T-cell (primary cell): ENCODE measurements at regions not wholly inside any gene's neighbourhood (a gene's known extent, or its start where the extent isn't known, plus 50 kb on each side); places are given as distances from the start of the nearest gene placed in this dataset.

Experiments
- ATAC-seq, 4 experiments: fragments of 200-7000 bp in 3 of 4; fragments of 150-1000 bp in 1 of 4; cut with Tn5 transposase; replicated peaks in 1 of 4; 1 replicate in 3 of 4; 2 replicates in 1 of 4; pipeline ENCODE4 v1.10.0; 2021; ENCODE audit warnings: moderate library complexity in 3 of 4, mild to moderate bottlenecking in 2 of 4, moderate number of reproducible peaks in 1 of 4
- CTCF ChIA-PET, 2 donors: fragments of 300-600 bp; sonication (Branson Sonifier 250); formaldehyde crosslinking; loops; one replicate each; lab custom pipeline; 2022; ENCODE audit warnings: antibody characterized with exemption in 2 of 2; lab: Charles Lee
- POLR2A ChIA-PET, 2 donors: fragments of 300-600 bp; sonication (Branson Sonifier 250); formaldehyde crosslinking; loops; one replicate each; lab custom pipeline; 2022; ENCODE audit warnings: antibody characterized with exemption in 2 of 2; lab: Charles Lee
- DNase-seq, 35 experiments: peaks; one replicate each; pipeline versions ENCODE4 v3.0.0 to v3.0.0-alpha.2; 2013 to 2023
- H3K27ac ChIP-seq: one replicate; pipeline ENCODE4 v1.5.1; 2013; ENCODE audit warnings: low read length
- H3K27me3 ChIP-seq, 2 experiments: replicated peaks in 1 of 2; 1 replicate in 1 of 2; 2 replicates in 1 of 2; pipeline versions ENCODE4 v1.6.1 to v1.7.0; 2013; ENCODE audit warnings: low read length in 1 of 2, mixed read lengths in 1 of 2; ENCODE audit not compliant: control insufficient read depth in 2 of 2, insufficient read depth in 2 of 2; ENCODE audit errors: extremely low read depth in 1 of 2
- H3K36me3 ChIP-seq, 2 donors: 1 replicate in 1 of 2; 2 replicates in 1 of 2; pipeline versions ENCODE4 v1.6.1 to v1.7.0; 2013; ENCODE audit warnings: low read length in 1 of 2; ENCODE audit not compliant: control insufficient read depth in 2 of 2, insufficient read depth in 1 of 2; ENCODE audit errors: extremely low read depth in 1 of 2
- H3K4me1 ChIP-seq, 2 experiments: 1 replicate in 1 of 2; 2 replicates in 1 of 2; pipeline versions ENCODE4 v1.6.1 to v1.7.0; 2013; ENCODE audit warnings: low read length in 2 of 2, mixed read lengths in 1 of 2; ENCODE audit not compliant: insufficient read depth in 2 of 2, control insufficient read depth in 1 of 2; ENCODE audit errors: extremely low read depth in 1 of 2
- H3K4me3 ChIP-seq, 2 donors: 1 replicate in 1 of 2; 2 replicates in 1 of 2; pipeline versions ENCODE4 v1.5.1 to v1.7.0; 2013; ENCODE audit warnings: mild to moderate bottlenecking in 2 of 2, low read length in 1 of 2, moderate library complexity in 1 of 2; ENCODE audit not compliant: control insufficient read depth in 1 of 2; ENCODE audit errors: extremely low read depth in 1 of 2
- H3K9me3 ChIP-seq: 2 replicates; pipeline ENCODE4 v1.7.0; 2013
- H3K27ac Mint-ChIP-seq, 2 donors: one replicate each; pipeline ENCODE4 v1.8.0; 2020 to 2021; ENCODE audit warnings: mild to moderate bottlenecking in 2 of 2, mixed read lengths in 2 of 2
- H3K27me3 Mint-ChIP-seq, 2 donors: one replicate each; pipeline ENCODE4 v1.8.0; 2021 to 2022; ENCODE audit warnings: mixed read lengths in 2 of 2
- H3K36me3 Mint-ChIP-seq: one replicate; pipeline ENCODE4 v1.8.0; 2021; ENCODE audit warnings: mixed read lengths
- H3K4me1 Mint-ChIP-seq, 3 donors: one replicate each; pipeline ENCODE4 v1.8.0; 2020 to 2022; ENCODE audit warnings: mixed read lengths in 3 of 3, mild to moderate bottlenecking in 1 of 3
- H3K4me3 Mint-ChIP-seq, 3 donors: one replicate each; pipeline ENCODE4 v1.8.0; 2020 to 2022; ENCODE audit warnings: mild to moderate bottlenecking in 3 of 3, mixed read lengths in 3 of 3, moderate library complexity in 3 of 3
- H3K9me3 Mint-ChIP-seq, 3 donors: one replicate each; pipeline ENCODE4 v1.8.0; 2020 to 2022; ENCODE audit warnings: mixed read lengths in 3 of 3
- WGBS: methylation state at CpG from one replicate; pipeline ENCODE4 v1.1.5; 2013; ENCODE audit warnings: missing lambda C conversion rate; ENCODE audit not compliant: insufficient coverage; 5-methylcytosine and 5-hydroxymethylcytosine counted together

DNA sequence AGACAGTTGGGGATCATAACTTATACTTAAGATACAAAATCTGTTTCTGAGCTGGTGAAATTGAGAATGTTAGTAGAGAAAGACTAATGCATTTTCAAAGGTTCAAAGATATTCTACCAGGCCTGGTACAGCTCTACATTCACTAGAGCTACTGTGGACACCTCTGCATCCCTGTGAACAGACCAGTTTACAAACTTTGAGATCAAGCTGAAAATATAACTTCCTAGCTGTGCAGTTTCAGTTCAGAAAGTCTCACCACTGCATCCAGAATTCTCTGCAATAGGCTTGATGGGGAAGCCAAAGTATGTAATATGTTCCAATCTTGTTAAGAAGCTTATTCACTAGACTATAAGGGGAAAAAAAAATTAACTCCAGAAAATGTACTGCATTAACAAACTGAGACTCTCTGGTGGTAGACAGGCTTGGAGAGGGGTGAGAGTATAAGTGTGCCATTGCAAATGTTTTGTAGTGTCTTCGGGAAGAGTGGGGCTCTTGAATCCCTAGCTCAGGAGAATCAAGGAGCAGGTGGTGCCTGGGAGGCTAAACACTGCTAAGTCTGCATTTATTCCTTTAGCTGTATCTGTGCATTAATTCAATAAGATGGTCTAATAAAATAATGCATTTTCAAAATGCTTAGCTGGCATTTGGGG, 671.9 kb downstream of the NR2F1-AS1 start:
- H3K4me1 ChIP-seq, result no peaks in the 10 kb centered on the region
- H3K27ac ChIP-seq, result no peak overlapping the region
- CTCF ChIA-PET, result interaction anchor here in 1 of 2 donors (0.6 to 0.7 kb wide), 2 partner anchors 250 to 1997 kb away, joined by 3 read pairs; no protein-coding TSS in a partner anchor
- no peaks in the 10 kb centered on the region for H3K27me3 ChIP-seq
- Mint-ChIP-seq H3K27ac (no peak overlapping the region), H3K9me3 (peaks cover 0 to 2% (median 0%) of the 10 kb centered on the region in 3 donors), H3K36me3 (no peaks in the 10 kb centered on the region), H3K27me3 (no peaks in the 10 kb centered on the region), H3K4me1 (no peaks in the 10 kb centered on the region), H3K4me3 (no peak overlapping the region)
- H3K4me3 ChIP-seq, result no peak overlapping the region
- DNase-seq, result no peak
- no peaks in the 10 kb centered on the region for H3K36me3 ChIP-seq
- 50% methylated on average over 1 of the region's 1 CpG for WGBS
- no peak for ATAC-seq
- POLR2A ChIA-PET, result no interaction called here
- no peaks in the 10 kb centered on the region for H3K9me3 ChIP-seq

DNA sequence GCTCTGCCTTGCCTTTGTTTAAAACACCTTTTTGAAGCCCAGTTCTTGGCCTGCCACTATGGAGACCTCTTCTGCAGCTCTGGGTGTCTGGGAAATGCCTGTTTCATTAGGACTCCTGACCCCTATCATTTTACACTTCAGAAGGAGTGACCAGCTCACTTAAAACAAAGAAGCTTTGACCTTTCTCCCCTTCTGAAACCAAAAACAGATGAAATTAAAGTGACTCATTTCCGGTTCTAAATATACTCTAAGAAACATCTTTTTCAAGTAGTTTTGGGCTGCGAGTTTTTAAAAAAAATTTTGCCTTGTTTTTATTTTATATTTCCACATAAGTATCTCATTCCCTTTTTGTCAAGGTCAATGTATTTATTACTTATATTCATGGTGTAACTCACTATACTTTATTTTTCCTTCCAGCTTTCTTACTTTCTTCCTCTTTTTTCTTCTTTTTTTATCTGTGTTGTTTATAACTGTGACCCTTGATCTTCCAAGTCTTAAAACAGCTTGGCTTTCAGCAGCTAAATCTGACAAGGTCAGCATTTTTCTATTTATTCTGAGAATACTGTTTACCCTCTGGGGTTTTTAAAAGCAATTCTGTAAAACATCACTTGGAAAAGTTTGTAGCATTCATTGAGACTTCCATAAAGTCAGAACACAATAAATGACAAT, 672.9 kb downstream of the NR2F1-AS1 start:
- DNase-seq, result no peak
- Histone ChIP-seq H3K27me3 (no peaks in the 10 kb centered on the region), H3K27ac (no peak overlapping the region), H3K9me3 (no peaks in the 10 kb centered on the region), H3K4me3 (no peak overlapping the region), H3K36me3 (no peaks in the 10 kb centered on the region), H3K4me1 (no peaks in the 10 kb centered on the region)
- POLR2A ChIA-PET, result no interaction called here
- CTCF ChIA-PET, result no interaction called here
- Mint-ChIP-seq H3K27ac (no peak overlapping the region), H3K36me3 (no peaks in the 10 kb centered on the region), H3K4me3 (no peak overlapping the region), H3K4me1 (no peaks in the 10 kb centered on the region), H3K9me3 (no peaks in the 10 kb centered on the region), H3K27me3 (no peaks in the 10 kb centered on the region)
- ATAC-seq, result no peak
- WGBS, result no CpG with 5 or more reads among the region's 2 CpGs

DNA sequence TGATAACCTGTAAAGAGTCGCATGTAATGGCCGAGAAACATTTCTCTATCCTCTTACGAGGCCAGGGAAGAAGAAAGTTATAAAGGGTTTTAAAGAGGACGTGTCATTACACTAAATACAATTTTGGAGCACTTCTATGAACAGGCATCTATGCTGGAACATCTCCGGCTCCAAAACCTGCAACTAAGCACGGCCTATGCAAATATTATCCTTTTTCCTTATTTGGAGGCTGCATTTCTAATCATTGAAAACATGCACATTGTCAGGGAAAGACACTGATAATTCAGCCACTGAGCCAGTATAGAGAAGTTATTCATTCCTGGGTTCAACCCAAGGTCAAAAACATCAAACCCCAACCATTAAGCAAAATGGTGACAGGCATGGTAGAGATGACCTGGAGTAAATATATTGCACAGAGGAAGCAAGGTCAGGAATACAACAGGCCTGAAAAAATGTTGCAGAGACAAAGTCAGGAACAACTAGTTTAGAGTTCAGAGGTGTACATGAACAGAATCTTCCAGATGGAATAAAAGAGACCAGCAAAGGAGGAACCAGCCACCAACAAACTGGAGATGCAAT, 674.1 kb downstream of the NR2F1-AS1 start:
- Histone ChIP-seq H3K36me3 (no peaks in the 10 kb centered on the region), H3K9me3 (no peaks in the 10 kb centered on the region), H3K27me3 (no peaks in the 10 kb centered on the region), H3K27ac (no peak overlapping the region), H3K4me3 (no peak overlapping the region), H3K4me1 (no peaks in the 10 kb centered on the region)
- CTCF ChIA-PET, result no interaction called here
- Mint-ChIP-seq H3K36me3 (no peaks in the 10 kb centered on the region), H3K9me3 (no peaks in the 10 kb centered on the region), H3K4me3 (no peak overlapping the region), H3K27me3 (no peaks in the 10 kb centered on the region), H3K27ac (no peak overlapping the region), H3K4me1 (no peaks in the 10 kb centered on the region)
- DNase-seq (no peak), ATAC-seq (no peak)
- POLR2A ChIA-PET, result no interaction called here
- 70% methylated on average over 2 of the region's 6 CpGs for WGBS

DNA sequence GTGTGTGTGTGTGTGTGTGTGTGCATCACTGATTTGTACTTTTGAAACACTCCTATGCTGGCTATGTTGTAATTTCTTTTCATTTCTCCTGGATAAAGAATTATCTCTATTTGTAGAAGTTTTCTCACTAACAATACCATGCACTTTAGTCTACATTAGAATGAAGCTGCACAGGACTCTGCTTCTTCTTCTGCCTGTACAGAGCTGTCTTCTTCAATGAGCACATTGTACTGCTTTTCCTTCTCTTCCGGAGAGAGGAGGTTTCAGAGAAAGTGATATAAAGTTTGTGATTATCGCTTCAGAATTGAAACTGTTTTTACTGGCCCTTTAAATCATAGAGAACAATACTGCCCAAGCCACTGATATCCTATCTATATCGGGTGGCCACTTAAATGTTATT, 677.0 kb downstream of the NR2F1-AS1 start:
- POLR2A ChIA-PET, result interaction anchor here in 1 of 2 donors (0.7 kb wide), 1 partner anchor 436 kb away, joined by 3 read pairs; no protein-coding TSS in a partner anchor
- H3K4me3 ChIP-seq, result no peak overlapping the region
- DNase-seq (no peak), ATAC-seq (no peak)
- no peak overlapping the region for H3K27ac ChIP-seq
- Mint-ChIP-seq H3K4me3 (no peak overlapping the region), H3K4me1 (no peaks in the 10 kb centered on the region), H3K27ac (no peak overlapping the region), H3K27me3 (no peaks in the 10 kb centered on the region), H3K9me3 (peaks cover 2 to 4% (median 4%) of the 10 kb centered on the region in 3 donors), H3K36me3 (no peaks in the 10 kb centered on the region)
- no peaks in the 10 kb centered on the region for H3K36me3 ChIP-seq
- CTCF ChIA-PET, result no interaction called here
- no peaks in the 10 kb centered on the region for H3K27me3 ChIP-seq
- WGBS, result no CpG with 5 or more reads among the region's 3 CpGs
- no peaks in the 10 kb centered on the region for H3K4me1 ChIP-seq
- H3K9me3 ChIP-seq, result no peaks in the 10 kb centered on the region

DNA sequence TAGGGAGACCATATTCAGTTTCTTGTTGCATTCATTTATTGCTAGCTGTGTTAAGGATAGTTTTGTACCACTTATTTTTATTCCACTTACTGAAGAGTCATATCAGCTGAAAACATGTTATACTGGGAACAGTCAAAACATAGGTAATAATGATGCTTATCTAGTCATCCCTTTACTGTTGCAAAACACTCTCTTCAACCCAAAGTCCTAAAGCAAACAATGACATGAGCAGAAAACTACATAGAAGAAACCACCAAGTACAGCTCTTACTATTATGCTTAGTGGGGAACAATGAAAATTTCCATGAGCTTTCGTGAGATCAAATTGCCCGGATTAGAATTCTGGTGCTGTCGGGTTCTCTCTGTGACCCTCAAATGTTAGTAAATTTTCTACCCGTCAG, 681.4 kb downstream of the NR2F1-AS1 start:
- no peak for ATAC-seq
- no peak overlapping the region for H3K4me3 Mint-ChIP-seq
- Histone ChIP-seq H3K36me3 (no peaks in the 10 kb centered on the region), H3K9me3 (no peaks in the 10 kb centered on the region), H3K4me3 (no peak overlapping the region), H3K27me3 (no peaks in the 10 kb centered on the region), H3K4me1 (no peaks in the 10 kb centered on the region), H3K27ac (no peak overlapping the region)
- H3K4me1 Mint-ChIP-seq, result no peaks in the 10 kb centered on the region
- CTCF ChIA-PET, result no interaction called here
- H3K27ac Mint-ChIP-seq, result no peak overlapping the region
- DNase-seq, result no peak
- WGBS, result 100% methylated on average over 2 of the region's 4 CpGs
- POLR2A ChIA-PET, result no interaction called here
- H3K27me3 Mint-ChIP-seq, result no peaks in the 10 kb centered on the region
- no peaks in the 10 kb centered on the region for H3K36me3 Mint-ChIP-seq
- peaks cover 2 to 4% (median 4%) of the 10 kb centered on the region in 3 donors for H3K9me3 Mint-ChIP-seq

DNA sequence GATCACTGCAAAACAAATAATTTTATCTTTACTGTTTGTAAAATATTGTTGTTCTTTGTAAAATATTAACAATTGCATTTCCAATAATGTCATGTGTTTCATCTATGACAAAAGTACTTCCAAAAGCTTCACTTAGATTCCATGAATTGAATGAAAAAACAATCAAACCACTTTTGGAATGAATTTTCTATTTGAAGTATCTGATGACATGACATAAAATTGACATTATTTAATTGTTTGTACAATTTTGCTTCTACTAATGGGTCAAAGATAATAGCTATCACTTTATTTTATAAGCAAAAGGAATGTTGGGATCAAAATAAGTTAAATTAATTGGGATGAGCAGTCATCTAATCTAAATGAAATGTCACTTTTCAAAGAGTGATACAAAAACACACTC, 684.3 kb downstream of the NR2F1-AS1 start:
- H3K4me1 ChIP-seq, result no peaks in the 10 kb centered on the region
- no peaks in the 10 kb centered on the region for H3K27me3 ChIP-seq
- no peaks in the 10 kb centered on the region for H3K9me3 ChIP-seq
- H3K36me3 ChIP-seq, result no peaks in the 10 kb centered on the region
- ChIA-PET POLR2A (no interaction called here), CTCF (no interaction called here)
- H3K27ac Mint-ChIP-seq, result no peak overlapping the region
- no peaks in the 10 kb centered on the region for H3K36me3 Mint-ChIP-seq
- no peaks in the 10 kb centered on the region for H3K4me1 Mint-ChIP-seq
- ATAC-seq, result no peak
- no peak overlapping the region for H3K4me3 Mint-ChIP-seq
- H3K4me3 ChIP-seq, result no peak overlapping the region
- no peaks in the 10 kb centered on the region for H3K27me3 Mint-ChIP-seq
- peaks cover 2 to 4% (median 4%) of the 10 kb centered on the region in 3 donors for H3K9me3 Mint-ChIP-seq
- DNase-seq, result no peak
- no peak overlapping the region for H3K27ac ChIP-seq
